HG02759 (cell line): ENCODE measurements at regions not wholly inside any gene's neighbourhood (a gene's known extent, or its start where the extent isn't known, plus 50 kb on each side); places are given as distances from the start of the nearest gene placed in this dataset.
"Not testable (repeated sequence)": the region's sequence is repeated elsewhere in the genome, so short reads cannot be mapped to it uniquely, and the experiment has no call there.

Experiments used
- ATAC-seq: cut with Tn5 transposase; IDR thresholded peaks from one replicate; pipeline ENCODE4 v1.9.1; 2021; ENCODE audit warnings: mild to moderate bottlenecking, moderate library complexity; ENCODE audit not compliant: unreplicated experiment

DNA sequence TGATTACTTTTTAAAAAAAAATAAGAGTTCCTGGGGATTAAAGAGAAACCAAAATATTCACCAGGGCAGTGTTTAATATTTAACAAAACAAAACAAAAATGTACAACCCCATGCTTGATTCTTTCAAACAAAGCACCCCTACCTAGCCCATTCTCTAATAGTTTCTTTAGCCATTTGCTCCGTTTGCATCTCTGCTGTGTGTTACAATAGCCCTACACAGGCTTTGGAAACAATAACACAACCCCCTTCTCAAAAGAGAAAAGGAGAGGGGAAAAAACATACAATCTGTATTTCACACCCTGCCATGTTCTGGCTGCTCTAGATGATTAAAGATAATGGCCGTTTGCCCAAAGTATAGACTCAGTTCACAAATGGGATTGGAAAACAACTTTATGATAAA, 302.9 kb downstream of the CPS1 start:
- ATAC-seq: no peak

- ATAC-seq: no peak
Measured at GRCh38 chr2:210860276-210860675, 303.9 kb downstream of the CPS1 start.

DNA sequence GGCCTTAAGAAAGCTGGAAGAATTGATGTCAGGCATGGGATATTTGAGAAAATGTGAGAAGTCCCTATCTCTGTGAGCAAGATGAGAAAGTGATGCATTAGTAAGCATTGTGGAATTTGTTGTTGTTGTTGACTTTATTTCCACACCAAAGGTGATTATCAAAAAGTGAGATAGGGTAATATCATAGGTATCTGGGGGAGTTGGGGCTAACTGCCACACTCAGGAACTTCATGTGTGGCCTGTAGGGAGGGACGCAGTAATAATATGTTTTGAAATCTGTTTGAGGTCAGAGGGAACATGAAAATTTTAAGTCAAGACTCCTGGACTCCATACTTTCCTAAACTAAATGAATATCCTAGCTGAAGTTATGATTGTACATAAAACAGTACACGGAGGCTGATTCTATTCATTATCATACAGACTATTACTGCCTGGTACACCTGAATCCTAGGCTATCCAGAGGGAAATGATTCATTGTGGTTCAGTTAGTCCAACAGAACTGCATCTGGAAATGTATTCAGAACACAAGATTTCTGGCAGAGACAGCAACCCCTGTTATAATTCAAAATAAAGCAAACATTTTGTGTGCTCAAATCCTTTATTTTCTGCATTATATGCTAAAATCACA, 304.8 kb downstream of the CPS1 start:
- no peak for ATAC-seq

GRCh38 chr2:210862283-210863065, 306.1 kb downstream of the CPS1 start:
- ATAC-seq: no peak

DNA sequence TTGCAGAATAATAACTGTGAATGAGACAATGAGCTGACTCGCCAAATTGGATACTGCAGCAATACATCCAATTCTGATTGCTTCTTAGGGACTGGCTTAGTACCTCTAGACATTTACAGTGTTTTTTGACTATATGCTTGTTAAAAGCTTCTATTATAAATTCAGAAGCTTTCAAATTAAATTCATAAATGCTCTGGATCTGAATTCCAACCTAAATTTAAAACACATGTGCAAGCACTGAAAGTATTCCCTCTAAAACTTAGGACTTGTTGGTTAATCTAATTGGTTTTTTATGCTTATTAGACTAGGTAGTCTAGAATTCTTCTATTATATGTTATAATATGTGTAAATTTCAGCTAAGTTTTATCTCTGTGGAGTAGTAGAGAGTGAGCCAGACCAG, 306.9 kb downstream of the CPS1 start:
- no peak for ATAC-seq

- not testable (repeated sequence) for ATAC-seq
Measured at GRCh38 chr2:210871566-210871965, 315.2 kb downstream of the CPS1 start.

DNA sequence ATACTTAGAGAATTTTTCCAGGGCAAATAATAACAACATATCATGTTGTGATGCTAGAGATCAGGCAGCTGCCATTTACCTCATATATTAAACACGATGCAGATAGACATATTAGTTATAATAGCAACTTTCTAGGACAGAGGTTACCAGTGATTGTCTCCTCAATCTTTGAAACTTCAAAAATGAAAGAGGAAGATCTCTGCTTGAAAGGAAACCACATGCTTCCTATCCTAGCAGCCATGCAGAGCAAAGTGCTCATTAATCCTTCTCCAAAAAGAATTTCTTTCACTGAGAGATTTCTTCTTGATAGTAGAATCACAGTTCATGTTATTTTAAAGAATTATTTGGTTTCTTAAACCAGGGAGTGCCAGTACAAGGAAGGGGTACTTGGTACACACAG, 317.2 kb downstream of the CPS1 start:
- no peak for ATAC-seq

GRCh38 chr2:210884227-210884626, 327.8 kb downstream of the CPS1 start:
- ATAC-seq: no peak

- no peak for ATAC-seq
Measured at GRCh38 chr2:210888035-210888434, 331.6 kb downstream of the CPS1 start.

DNA sequence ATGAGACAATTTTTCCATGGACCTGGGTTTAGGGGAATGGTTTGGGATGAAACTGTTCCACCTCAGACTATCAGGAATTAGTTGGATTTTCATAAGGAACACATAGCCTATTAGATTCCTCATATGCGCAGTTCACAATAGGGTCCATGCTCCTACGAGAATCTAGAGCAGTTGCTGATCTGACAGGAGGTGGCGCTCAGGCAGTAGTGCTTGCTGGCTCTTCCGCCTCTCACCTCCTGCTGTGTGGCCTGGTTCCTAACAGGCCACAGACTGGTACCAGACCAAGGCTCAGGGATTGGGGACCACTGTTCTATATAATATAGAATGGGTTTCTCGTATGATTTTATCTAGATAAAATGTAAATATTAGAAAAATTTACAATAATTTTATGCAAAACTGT, 338.7 kb downstream of the CPS1 start:
- no peak for ATAC-seq

DNA sequence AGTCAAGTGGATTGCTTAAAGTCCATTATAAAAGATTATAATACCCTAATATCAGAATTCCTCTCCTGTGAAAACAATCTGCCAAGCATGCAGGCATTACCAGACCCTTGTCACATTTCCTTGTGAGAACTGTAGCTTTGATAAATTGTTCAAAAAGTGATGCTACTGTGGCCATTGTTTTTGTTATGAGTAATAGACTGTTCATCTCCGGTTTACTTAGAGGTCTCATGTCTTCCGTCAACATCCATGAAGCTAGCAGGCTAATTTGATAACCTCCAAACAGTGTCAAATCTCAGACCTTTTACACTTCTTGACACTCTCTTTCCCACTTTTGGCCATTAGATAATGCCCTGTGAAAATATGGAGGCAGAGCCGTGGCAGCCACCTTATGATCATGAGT, 342.7 kb downstream of the CPS1 start:
- no peak for ATAC-seq

GRCh38 chr2:210901326-210901725, 344.9 kb downstream of the CPS1 start:
- no peak for ATAC-seq

DNA sequence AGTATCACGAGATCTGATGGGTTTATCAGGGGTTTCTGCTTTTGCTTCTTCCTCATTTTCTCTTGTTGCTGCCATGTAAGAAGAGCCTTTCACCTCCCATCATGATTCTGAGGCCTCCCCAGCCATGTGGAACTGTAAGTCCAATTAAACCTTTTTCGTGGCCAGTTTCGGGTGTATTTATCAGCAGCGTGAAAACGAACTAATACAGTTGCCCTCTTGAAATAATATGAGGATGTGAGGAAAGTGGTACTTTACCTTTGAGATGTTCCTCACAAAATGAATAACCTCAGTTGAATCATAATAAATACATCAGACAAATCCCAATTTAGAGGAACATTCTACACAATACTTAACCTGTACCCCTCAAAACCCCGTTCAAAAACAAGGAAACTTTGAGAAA, 356.4 kb downstream of the CPS1 start:
- no peak for ATAC-seq

GRCh38 chr2:210913461-210913860, 357.1 kb downstream of the CPS1 start:
- ATAC-seq: no peak

DNA sequence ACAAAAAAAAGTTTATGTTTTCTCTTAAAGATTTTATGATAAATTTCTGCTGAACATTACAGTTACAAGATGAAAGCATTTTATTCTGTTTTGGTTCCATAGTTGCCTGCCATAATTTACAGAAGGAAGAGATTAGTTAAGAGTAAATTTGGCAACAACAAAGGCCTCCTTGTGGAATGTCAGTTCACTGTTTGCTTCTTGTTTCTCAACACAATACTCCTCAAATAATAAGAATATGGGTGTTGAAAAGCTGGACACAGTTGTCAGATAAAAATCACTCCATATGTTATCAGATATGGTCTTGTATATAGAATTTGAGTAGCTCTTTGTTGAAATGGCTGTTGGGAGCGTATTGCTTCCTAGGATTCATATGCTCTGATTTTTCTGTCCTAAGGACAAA, 359.5 kb downstream of the CPS1 start:
- ATAC-seq: no peak

DNA sequence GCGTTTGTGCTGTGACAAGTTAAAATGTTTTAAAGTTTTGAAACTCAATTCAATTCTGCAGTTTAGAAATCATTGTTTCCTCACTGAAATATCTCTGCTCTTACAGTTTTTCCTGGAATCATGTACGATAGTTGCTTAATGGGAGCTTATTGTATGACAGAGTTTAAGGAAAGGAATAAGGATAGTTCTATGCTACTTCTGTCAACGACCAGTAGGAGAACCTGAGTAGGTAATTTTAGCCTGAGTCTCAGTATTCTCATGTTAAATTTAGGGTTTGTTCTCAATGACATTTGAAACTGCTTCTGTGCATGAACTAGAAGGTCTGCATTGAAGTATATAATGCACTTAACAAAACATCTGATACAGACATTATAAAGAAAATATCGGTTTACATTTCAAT, 361.1 kb downstream of the CPS1 start:
- no peak for ATAC-seq

GRCh38 chr2:210919128-210919527, 362.7 kb downstream of the CPS1 start:
- no peak for ATAC-seq

- no peak for ATAC-seq
Measured at GRCh38 chr2:210922419-210922818, 366.0 kb downstream of the CPS1 start.

GRCh38 chr2:210928714-210929113, 372.3 kb downstream of the CPS1 start:
- no peak for ATAC-seq

DNA sequence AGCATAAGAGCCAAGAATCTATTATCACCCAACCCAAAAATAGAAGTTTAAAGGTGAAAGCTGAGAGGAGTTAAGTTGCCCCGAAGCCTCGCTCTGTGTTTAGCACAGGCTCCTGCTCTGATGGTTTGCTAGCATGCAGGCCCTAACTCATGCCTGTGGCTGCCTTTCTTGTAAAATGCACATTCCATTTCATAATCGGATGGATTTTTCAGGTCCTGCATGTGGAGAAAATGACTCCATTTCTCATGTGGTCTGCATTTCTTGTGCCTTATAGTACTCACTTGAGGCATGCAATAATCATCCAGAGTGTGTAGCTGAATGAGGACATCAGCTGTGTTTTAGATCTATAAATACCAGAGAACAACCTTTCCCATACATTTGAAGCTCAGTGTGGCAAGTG, 381.8 kb downstream of the CPS1 start:
- no peak for ATAC-seq

DNA sequence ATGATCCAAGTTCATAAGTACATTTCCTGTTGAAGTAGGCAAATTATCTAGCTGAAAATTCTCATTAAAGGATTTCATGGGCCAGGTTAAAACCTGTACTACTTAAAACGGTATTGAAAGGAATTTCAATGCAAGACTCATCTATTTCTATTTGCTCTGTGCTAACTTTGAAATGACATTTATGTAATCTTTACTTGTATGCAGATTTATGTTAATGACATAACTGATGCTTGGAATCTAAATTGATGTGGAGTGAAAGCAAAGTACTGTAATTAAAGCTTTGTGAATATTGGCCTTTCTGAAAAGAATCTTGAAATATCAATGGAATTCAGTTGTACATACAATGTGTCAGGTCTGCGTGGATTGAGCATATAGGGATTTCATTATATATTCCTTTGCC, 390.0 kb downstream of the CPS1 start:
- no peak for ATAC-seq

DNA sequence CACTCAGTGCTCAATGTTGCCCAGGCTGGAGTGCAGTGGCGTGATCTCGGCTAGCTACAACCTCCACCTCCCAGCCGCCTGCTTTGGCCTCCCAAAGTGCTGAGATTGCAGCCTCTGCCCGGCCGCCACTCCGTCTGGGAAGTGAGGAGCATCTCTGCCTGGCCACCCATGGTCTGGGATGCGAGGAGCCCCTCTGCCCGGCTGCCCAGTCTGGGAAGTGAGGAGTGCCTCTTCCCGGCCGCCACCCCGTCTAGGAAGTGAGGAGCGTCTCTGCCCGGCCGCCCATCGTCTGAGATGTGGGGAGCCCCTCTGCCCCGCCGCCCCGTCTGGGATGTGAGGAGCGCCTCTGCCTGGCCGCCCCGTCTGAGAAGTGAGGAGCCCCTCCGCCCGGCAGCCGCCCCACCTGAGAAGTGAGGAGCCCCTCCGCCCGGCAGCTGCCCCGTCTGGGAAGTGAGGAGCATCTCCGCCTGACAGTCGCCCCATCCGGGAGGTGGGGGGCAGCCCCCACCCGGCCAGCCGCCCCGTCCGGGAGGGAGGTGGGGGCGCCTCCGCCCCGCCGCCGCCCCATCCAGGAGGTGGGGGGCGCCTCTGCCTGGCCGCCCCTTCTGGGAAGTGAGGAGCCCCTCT, 394.1 kb downstream of the CPS1 start:
- not testable (repeated sequence) for ATAC-seq
